ENCODE measurements at regions not wholly inside any gene's neighbourhood (a gene's known extent, or its start where the extent isn't known, plus 50 kb on each side); places are given as distances from the start of the nearest gene placed in this dataset.

DNA sequence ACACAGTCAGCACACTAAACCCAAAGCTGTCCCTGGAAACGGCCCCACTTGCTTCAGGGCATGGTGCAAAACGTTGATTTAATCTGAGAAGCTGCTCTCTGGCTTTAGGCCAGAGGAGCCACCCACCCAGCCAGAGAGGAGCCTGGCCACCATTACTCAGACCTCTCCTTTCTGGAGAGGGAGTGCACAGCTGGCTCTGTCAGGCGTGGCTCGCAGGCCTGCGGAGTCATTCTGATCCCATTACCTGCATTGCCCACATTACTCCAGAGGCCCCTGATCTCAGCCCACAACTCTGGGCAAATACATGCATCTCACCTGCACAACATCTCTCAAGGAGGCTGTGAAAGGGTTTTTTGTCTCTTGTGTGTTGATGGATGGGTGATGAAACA, 370.0 kb upstream of the IGFBP3 start:
- no peak overlapping the region for H3K4me3 ChIP-seq (ENCODE audit: low read depth, low read length)
- no peak for DNase-seq (ENCODE audit: low read depth)
- TF ChIP-seq, protein P1, sequence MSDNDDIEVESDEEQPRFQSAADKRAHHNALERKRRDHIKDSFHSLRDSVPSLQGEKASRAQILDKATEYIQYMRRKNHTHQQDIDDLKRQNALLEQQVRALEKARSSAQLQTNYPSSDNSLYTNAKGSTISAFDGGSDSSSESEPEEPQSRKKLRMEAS (IDR thresholded peaks at IDR 0.05; ENCODE audit: low read depth, low read length), result no peak
- TF ChIP-seq, protein P2, sequence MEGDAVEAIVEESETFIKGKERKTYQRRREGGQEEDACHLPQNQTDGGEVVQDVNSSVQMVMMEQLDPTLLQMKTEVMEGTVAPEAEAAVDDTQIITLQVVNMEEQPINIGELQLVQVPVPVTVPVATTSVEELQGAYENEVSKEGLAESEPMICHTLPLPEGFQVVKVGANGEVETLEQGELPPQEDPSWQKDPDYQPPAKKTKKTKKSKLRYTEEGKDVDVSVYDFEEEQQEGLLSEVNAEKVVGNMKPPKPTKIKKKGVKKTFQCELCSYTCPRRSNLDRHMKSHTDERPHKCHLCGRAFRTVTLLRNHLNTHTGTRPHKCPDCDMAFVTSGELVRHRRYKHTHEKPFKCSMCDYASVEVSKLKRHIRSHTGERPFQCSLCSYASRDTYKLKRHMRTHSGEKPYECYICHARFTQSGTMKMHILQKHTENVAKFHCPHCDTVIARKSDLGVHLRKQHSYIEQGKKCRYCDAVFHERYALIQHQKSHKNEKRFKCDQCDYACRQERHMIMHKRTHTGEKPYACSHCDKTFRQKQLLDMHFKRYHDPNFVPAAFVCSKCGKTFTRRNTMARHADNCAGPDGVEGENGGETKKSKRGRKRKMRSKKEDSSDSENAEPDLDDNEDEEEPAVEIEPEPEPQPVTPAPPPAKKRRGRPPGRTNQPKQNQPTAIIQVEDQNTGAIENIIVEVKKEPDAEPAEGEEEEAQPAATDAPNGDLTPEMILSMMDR (IDR thresholded peaks at IDR 0.05; ENCODE audit: low read depth, low read length), result no peak
- TF ChIP-seq POLR2A (IDR thresholded peaks at IDR 0.05; ENCODE audit: extremely low read depth, insufficient read length) (no peak), MYC (IDR thresholded peaks at IDR 0.05; ENCODE audit: low read depth, low read length) (no peak)

DNA sequence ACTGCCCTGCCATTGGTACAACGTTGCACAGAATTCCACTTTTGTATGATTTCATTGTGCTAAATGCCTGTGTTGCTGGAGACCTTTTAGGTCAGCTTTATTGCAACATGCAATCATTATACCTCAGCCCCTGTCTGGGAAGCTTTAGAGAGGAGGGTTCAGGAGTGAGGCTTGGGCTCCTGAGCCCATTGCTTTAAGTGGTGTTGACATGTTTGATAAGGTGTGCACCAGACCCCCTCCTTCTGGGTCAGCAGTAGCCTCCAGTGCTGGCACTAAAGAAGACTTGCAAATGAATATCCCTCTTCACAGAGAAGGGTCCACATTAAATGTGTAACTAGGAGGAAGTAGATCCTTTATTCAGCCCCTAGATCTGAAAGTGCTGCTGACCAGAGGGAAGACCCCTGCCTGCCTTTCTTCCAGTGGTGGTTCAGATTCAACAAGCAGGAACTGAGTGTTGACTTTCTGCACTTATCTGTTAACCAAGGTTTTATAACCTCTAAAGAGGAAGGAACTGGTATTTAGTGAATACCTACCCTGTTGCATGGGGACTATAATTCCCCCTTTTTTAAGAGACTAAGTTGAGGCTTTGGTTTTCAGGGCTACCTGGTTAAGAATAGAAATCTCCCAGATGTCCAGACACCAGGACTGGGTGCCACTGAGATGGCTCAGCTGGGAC, 369.4 kb upstream of the IGFBP3 start:
- no peak for DNase-seq (ENCODE audit: low read depth)
- H3K4me3 ChIP-seq (ENCODE audit: low read depth, low read length), result no peak overlapping the region
- TF ChIP-seq MYC (IDR thresholded peaks at IDR 0.05; ENCODE audit: low read depth, low read length) (no peak), POLR2A (IDR thresholded peaks at IDR 0.05; ENCODE audit: extremely low read depth, insufficient read length) (no peak)
- TF ChIP-seq, protein P2 (IDR thresholded peaks at IDR 0.05; ENCODE audit: low read depth, low read length), result no peak
- TF ChIP-seq, protein P1 (IDR thresholded peaks at IDR 0.05; ENCODE audit: low read depth, low read length), result no peak

DNA sequence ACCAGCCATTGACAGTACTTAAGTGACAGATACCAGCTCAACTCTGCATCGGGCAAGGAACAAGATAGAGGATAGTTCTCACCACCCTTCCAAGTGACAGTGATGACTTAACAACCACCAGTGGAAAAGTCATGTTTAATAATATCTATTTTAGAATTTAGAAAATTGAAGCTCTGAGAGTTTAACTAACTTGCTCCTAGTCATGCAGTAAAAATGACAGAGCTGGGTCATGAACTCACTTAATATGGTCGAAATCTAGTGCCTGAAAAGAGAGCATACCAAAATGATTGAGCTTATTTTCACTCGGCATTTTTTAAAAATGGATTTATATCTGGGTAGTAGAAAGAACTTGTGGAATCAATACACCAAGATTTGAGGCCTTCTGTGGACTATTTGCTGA, 367.8 kb upstream of the IGFBP3 start:
- DNase-seq (ENCODE audit: low read depth), result no peak
- no peak overlapping the region for H3K4me3 ChIP-seq (ENCODE audit: low read depth, low read length)
- TF ChIP-seq, protein P2 (IDR thresholded peaks at IDR 0.05; ENCODE audit: low read depth, low read length), result no peak
- TF ChIP-seq POLR2A (IDR thresholded peaks at IDR 0.05; ENCODE audit: extremely low read depth, insufficient read length) (no peak), MYC (IDR thresholded peaks at IDR 0.05; ENCODE audit: low read depth, low read length) (no peak)
- TF ChIP-seq, protein P1 (IDR thresholded peaks at IDR 0.05; ENCODE audit: low read depth, low read length), result no peak

DNA sequence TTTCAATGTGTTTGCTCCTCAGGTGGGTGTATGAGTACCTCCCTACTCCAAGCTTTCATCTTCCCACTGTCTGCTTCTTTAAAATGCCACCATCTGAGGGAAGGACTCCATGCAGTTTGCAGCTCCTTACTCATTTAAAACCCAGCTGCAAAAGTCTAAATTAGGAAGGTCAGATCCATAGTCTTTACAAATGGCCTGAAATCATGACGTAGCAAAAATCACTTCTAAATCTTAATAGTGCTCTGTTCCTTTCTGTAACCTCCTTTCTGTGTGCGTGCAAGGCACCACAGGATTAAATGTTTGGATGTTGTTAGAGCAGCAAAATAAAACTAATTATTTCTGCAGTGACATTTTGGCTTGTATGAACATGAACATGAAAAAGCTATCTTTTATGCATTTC, 366.9 kb upstream of the IGFBP3 start:
- TF ChIP-seq MYC (IDR thresholded peaks at IDR 0.05; ENCODE audit: low read depth, low read length) (no peak), POLR2A (IDR thresholded peaks at IDR 0.05; ENCODE audit: extremely low read depth, insufficient read length) (no peak)
- TF ChIP-seq, protein P2 (IDR thresholded peaks at IDR 0.05; ENCODE audit: low read depth, low read length), result no peak
- TF ChIP-seq, protein P1 (IDR thresholded peaks at IDR 0.05; ENCODE audit: low read depth, low read length), result no peak
- no peak overlapping the region for H3K4me3 ChIP-seq (ENCODE audit: low read depth, low read length)
- no peak for DNase-seq (ENCODE audit: low read depth)

DNA sequence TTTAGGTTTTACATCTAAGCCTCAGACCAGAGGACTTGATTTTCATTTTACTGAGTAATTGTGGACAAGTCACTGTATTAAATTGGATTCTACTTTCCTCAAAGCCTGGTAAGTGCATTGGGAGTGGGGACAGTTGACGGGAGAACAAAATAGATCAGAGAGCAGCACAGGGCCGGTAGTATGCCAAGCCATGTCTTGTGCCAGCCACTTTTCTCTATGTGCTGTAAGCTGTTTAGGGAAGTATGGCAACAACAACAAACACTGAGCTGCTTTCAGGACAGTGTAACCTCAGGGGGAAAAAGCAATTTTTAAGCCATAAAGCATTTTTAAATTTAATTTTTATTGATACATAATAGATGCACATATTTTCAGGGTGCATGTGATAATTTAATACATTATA, 365.9 kb upstream of the IGFBP3 start:
- TF ChIP-seq, protein P1 (IDR thresholded peaks at IDR 0.05; ENCODE audit: low read depth, low read length), result no peak
- no peak for TF ChIP-seq POLR2A (IDR thresholded peaks at IDR 0.05; ENCODE audit: extremely low read depth, insufficient read length)
- TF ChIP-seq MYC (IDR thresholded peaks at IDR 0.05; ENCODE audit: low read depth, low read length), result no peak
- TF ChIP-seq, protein P2 (IDR thresholded peaks at IDR 0.05; ENCODE audit: low read depth, low read length), result no peak
- DNase-seq (ENCODE audit: low read depth), result no peak
- H3K4me3 ChIP-seq (ENCODE audit: low read depth, low read length), result no peak overlapping the region
